PC-9 (cell line): ENCODE measurements at regions not wholly inside any gene's neighbourhood (a gene's known extent, or its start where the extent isn't known, plus 50 kb on each side); places are given as distances from the start of the nearest gene placed in this dataset.

Experiments
- BruUV-seq: library from RNA; stranded (reverse); fragments of 400-500 nt; replicated peaks from 2 replicates; lab custom pipeline; 2021; lab: Mats Ljungman, UMichigan
- CTCF ChIA-PET: fragments of 300-600 bp; sonication (Branson Sonifier 250); formaldehyde crosslinking; loops from one replicate; lab custom pipeline; 2022; ENCODE audit warnings: antibody characterized with exemption; lab: Charles Lee
- POLR2A ChIA-PET: fragments of 300-600 bp; sonication (Branson Sonifier 250); formaldehyde crosslinking; loops from one replicate; lab custom pipeline; 2022; ENCODE audit warnings: antibody characterized with exemption; ENCODE audit not compliant: unreplicated experiment; lab: Charles Lee
- DNase-seq, 2 experiments: peaks; one replicate each; pipeline versions ENCODE4 v3.0.0 to v3.0.0-alpha.2; 2015 to 2022; ENCODE audit warnings: mixed read lengths in 1 of 2
- H2AFZ ChIP-seq: fragments of 200-600 bp; sonication (generic); 2 replicates; pipeline ENCODE4 v1.8.1; 2017; ENCODE audit warnings: antibody characterized with exemption
- H3F3A ChIP-seq: fragments of 200-600 bp; sonication (generic); 2 replicates; pipeline ENCODE4 v1.8.1; 2017; ENCODE audit warnings: antibody characterized with exemption, mild to moderate bottlenecking, low read depth; ENCODE audit not compliant: insufficient read depth
- H3K27ac ChIP-seq: fragments of 200-600 bp; sonication (generic); 2 replicates; pipeline ENCODE4 v1.6.1; 2016; ENCODE audit warnings: mixed run types
- H3K27me3 ChIP-seq: fragments of 200-600 bp; sonication (generic); 2 replicates; pipeline ENCODE4 v1.6.1; 2016; ENCODE audit warnings: low read depth, mixed run types; ENCODE audit not compliant: insufficient read depth
- H3K36me3 ChIP-seq: fragments of 200-600 bp; sonication (generic); 2 replicates; pipeline ENCODE4 v1.6.1; 2016; ENCODE audit warnings: low read depth, mixed run types
- H3K4me1 ChIP-seq: fragments of 200-600 bp; sonication (generic); replicated peaks from 2 replicates; pipeline ENCODE4 v1.6.1; 2016; ENCODE audit warnings: mixed run types; ENCODE audit not compliant: insufficient read depth
- H3K4me2 ChIP-seq: fragments of 200-600 bp; sonication (generic); 2 replicates; pipeline ENCODE4 v1.6.1; 2017; ENCODE audit warnings: mixed run types
- H3K4me3 ChIP-seq: fragments of 200-600 bp; sonication (generic); 2 replicates; pipeline ENCODE4 v1.6.1; 2016; ENCODE audit warnings: mixed run types
- H3K79me2 ChIP-seq: fragments of 200-600 bp; sonication (generic); 2 replicates; pipeline ENCODE4 v1.6.1; 2017; ENCODE audit warnings: low read depth, mixed run types
- H3K9me2 ChIP-seq: fragments of 200-600 bp; sonication (generic); 2 replicates; pipeline ENCODE4 v1.8.1; 2017; ENCODE audit warnings: mild to moderate bottlenecking; ENCODE audit not compliant: insufficient read depth
- H3K9me3 ChIP-seq: fragments of 200-600 bp; sonication (generic); 2 replicates; pipeline ENCODE4 v1.8.1; 2016; ENCODE audit warnings: low read depth; ENCODE audit not compliant: insufficient read depth
- H4K20me1 ChIP-seq: fragments of 200-600 bp; sonication (generic); 2 replicates; pipeline ENCODE4 v1.8.1; 2017; ENCODE audit not compliant: insufficient read depth
- EZH2 ChIP-seq: fragments of 200-600 bp; sonication (generic); IDR thresholded peaks from 2 replicates; pipeline ENCODE4 v1.8.0; 2017; ENCODE audit warnings: antibody characterized with exemption, low read depth
- intact Hi-C: fragments of 100-400 bp; cut with micrococcal nuclease; formaldehyde crosslinking; loops from one replicate; pipeline ENCODE4 v1.10.0; 2022; ENCODE audit not compliant: unreplicated experiment
- TF ChIP-seq, protein P1 (sequence below): fragments of 200-600 bp; sonication (generic); conservative IDR thresholded peaks from 2 replicates; pipeline ENCODE4 v1.6.1; 2017; ENCODE audit warnings: mixed run types, antibody characterized with exemption, mild to moderate bottlenecking, moderate library complexity

DNA sequence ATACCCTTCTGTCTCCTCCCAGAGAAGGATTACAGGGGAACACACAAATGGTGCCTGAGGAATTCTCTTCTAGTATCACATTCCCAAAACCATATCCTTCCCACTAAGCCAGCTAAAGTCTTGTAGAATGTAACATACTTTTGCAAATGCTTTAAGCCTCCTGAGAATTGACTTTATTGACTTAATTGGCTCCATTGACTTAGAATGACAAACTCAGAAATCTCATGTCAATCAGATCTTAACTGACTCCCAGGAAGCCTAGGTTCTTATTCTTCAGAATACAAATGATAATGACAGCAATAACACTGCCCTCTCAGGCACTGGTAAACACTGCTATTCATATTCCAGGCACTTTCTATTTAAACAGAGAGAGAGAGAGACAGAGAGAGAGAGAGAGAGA is 356.9 kb upstream of the PRKCQ start:
- TF ChIP-seq, protein P1, sequence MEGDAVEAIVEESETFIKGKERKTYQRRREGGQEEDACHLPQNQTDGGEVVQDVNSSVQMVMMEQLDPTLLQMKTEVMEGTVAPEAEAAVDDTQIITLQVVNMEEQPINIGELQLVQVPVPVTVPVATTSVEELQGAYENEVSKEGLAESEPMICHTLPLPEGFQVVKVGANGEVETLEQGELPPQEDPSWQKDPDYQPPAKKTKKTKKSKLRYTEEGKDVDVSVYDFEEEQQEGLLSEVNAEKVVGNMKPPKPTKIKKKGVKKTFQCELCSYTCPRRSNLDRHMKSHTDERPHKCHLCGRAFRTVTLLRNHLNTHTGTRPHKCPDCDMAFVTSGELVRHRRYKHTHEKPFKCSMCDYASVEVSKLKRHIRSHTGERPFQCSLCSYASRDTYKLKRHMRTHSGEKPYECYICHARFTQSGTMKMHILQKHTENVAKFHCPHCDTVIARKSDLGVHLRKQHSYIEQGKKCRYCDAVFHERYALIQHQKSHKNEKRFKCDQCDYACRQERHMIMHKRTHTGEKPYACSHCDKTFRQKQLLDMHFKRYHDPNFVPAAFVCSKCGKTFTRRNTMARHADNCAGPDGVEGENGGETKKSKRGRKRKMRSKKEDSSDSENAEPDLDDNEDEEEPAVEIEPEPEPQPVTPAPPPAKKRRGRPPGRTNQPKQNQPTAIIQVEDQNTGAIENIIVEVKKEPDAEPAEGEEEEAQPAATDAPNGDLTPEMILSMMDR = no peak
- no peak for TF ChIP-seq EZH2
- Histone ChIP-seq H2AFZ (no peak overlapping the region), H3K4me1 (no peaks in the 10 kb centered on the region), H3K79me2 (no peaks in the 10 kb centered on the region), H3K27me3 (peaks cover 11% of the 10 kb centered on the region), H3K4me2 (no peak overlapping the region), H3K9me2 (no peaks in the 10 kb centered on the region), H3K27ac (no peak overlapping the region), H3K9me3 (no peaks in the 10 kb centered on the region), H3K36me3 (no peaks in the 10 kb centered on the region), H3K4me3 (no peak overlapping the region), H3F3A (no peaks in the 10 kb centered on the region), H4K20me1 (no peaks in the 10 kb centered on the region)
- CTCF ChIA-PET = no interaction called here
- no peak for DNase-seq
- no TSS peak for BruUV-seq
- intact Hi-C loops = no loop called here
- POLR2A ChIA-PET = no interaction called here

DNA sequence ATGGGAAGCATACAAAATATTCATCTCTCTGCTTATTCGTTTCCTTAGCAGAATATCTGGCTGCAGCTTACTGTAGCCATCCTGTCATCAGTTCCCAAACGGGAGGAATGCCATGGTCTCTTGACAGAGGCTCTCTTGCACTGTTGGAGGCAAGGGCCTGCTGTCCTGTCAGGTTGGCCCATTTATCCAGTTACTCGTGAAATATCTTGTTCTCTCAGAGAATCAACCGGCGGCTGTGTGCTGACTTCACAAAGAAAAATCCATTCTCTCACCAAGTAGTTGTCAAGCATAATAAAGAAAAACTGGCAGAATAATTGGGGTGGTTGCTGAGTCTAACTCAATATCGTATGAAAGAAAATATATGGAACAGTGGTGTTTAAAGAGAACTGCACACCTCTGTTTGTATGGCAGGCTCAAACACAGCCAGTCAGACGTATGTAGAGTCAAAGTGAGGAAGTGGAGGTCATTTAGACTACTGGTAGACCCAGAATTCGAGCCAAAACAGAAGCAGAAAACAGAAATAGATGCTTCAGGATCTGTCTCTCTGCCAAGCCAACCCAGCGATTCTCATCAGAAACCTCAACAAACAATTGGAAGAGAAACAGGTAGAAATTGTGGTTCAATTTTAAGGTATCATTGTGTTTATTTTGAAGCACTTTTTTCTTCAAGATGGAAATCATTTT is 349.2 kb upstream of the PRKCQ start:
- no peaks in the 10 kb centered on the region for H3K36me3 ChIP-seq
- no peaks in the 10 kb centered on the region for H3K9me2 ChIP-seq
- no peak overlapping the region for H3K4me3 ChIP-seq
- DNase-seq = no peak
- intact Hi-C loops = no loop called here
- ChIA-PET CTCF (no interaction called here), POLR2A (no interaction called here)
- H3K27me3 ChIP-seq = no peaks in the 10 kb centered on the region
- H3K4me1 ChIP-seq = no peaks in the 10 kb centered on the region
- H2AFZ ChIP-seq = no peak overlapping the region
- no TSS peak for BruUV-seq
- H3K79me2 ChIP-seq = no peaks in the 10 kb centered on the region
- no peaks in the 10 kb centered on the region for H3K9me3 ChIP-seq
- no peak overlapping the region for H3K4me2 ChIP-seq
- H3F3A ChIP-seq = no peaks in the 10 kb centered on the region
- no peak overlapping the region for H3K27ac ChIP-seq
- H4K20me1 ChIP-seq = no peaks in the 10 kb centered on the region
- no peak for TF ChIP-seq EZH2
- TF ChIP-seq, protein P1 = no peak

DNA sequence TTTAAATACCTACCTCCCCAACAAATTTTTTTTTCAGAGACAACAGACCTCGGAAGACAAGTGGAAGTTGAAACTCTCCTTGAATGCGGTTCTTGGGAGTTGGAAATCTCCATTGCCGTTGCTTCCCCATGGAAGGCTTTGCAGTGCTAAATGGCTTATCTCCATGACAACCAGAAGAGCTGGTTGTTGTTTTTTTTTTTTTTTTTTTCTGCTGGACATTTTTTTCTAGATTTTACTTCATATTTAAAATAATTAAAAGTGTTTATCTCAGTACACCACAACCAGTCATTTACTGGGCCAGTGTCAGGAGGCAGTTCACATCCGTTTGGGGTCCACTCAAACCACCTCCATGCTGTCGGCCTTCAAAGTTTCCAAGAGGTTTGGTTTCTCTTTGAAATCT is 348.5 kb upstream of the PRKCQ start:
- ChIA-PET CTCF (no interaction called here), POLR2A (no interaction called here)
- BruUV-seq = no TSS peak
- no peaks in the 10 kb centered on the region for H4K20me1 ChIP-seq
- H3K4me1 ChIP-seq = no peaks in the 10 kb centered on the region
- no peaks in the 10 kb centered on the region for H3F3A ChIP-seq
- no peaks in the 10 kb centered on the region for H3K79me2 ChIP-seq
- no peak overlapping the region for H3K27ac ChIP-seq
- no peak for TF ChIP-seq EZH2
- no peaks in the 10 kb centered on the region for H3K9me2 ChIP-seq
- H3K9me3 ChIP-seq = no peaks in the 10 kb centered on the region
- H3K36me3 ChIP-seq = no peaks in the 10 kb centered on the region
- DNase-seq = no peak
- no peak overlapping the region for H3K4me3 ChIP-seq
- no peaks in the 10 kb centered on the region for H3K27me3 ChIP-seq
- H2AFZ ChIP-seq = no peak overlapping the region
- no peak overlapping the region for H3K4me2 ChIP-seq
- intact Hi-C loops = no loop called here

DNA sequence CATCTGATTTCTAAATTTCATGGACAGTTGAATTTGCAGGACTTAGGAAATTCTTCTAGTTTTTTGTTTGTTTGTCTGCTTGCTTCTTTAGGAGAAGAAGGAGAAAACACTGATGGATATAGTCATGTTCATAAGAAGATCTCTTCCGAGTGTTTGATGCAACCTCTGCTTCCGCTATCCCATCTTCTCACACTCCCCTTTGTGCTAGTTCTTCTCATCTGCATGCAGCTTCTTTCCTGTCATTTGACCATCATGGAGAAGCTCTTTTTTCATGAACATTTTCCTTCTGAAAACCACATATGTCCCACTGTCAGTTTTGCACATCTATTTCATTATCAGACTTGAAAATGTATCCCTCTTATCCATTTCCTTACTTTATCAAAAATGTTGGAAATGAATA is 346.9 kb upstream of the PRKCQ start:
- no peak overlapping the region for H3K4me2 ChIP-seq
- H4K20me1 ChIP-seq = no peaks in the 10 kb centered on the region
- intact Hi-C loops = no loop called here
- ChIA-PET CTCF (no interaction called here), POLR2A (no interaction called here)
- no peaks in the 10 kb centered on the region for H3K9me2 ChIP-seq
- no peaks in the 10 kb centered on the region for H3K36me3 ChIP-seq
- H3K9me3 ChIP-seq = no peaks in the 10 kb centered on the region
- no peak for DNase-seq
- no peaks in the 10 kb centered on the region for H3K4me1 ChIP-seq
- H3K27ac ChIP-seq = no peak overlapping the region
- no TSS peak for BruUV-seq
- no peak overlapping the region for H2AFZ ChIP-seq
- no peak overlapping the region for H3K4me3 ChIP-seq
- no peaks in the 10 kb centered on the region for H3K79me2 ChIP-seq
- TF ChIP-seq EZH2 = no peak
- TF ChIP-seq, protein P1 = no peak
- no peaks in the 10 kb centered on the region for H3F3A ChIP-seq
- H3K27me3 ChIP-seq = no peaks in the 10 kb centered on the region
